ENCODE measurements at regions not wholly inside any gene's neighbourhood (a gene's known extent, or its start where the extent isn't known, plus 50 kb on each side); places are given as distances from the start of the nearest gene placed in this dataset.
"Not testable (repeated sequence)": the region's sequence is repeated elsewhere in the genome, so short reads cannot be mapped to it uniquely, and the experiment has no call there.

GRCh38 chr4:116632269-116632668 lies 453.1 kb downstream of the TRAM1L1 start:
- Histone ChIP-seq H3K36me3 (ENCODE audit: control insufficient read depth, insufficient read depth, low read length) (no peaks in the 10 kb centered on the region), H3K27me3 (replicated peaks; ENCODE audit: control insufficient read depth, insufficient read depth, low read length, poor library complexity, severe bottlenecking) (no peaks in the 10 kb centered on the region), H3K9me3 (ENCODE audit: control insufficient read depth, low read length) (no peaks in the 10 kb centered on the region), H3K4me3 (ENCODE audit: insufficient read depth, low read depth, low read length, poor library complexity, severe bottlenecking) (no peak overlapping the region), H3K4me1 (ENCODE audit: control insufficient read depth, insufficient read depth, low read length, poor library complexity, severe bottlenecking) (no peaks in the 10 kb centered on the region), H3K27ac (ENCODE audit: insufficient read depth, low read length, poor library complexity, severe bottlenecking) (no peak overlapping the region)
- no peak for DNase-seq

- Histone ChIP-seq H3K27me3 (replicated peaks; ENCODE audit: control insufficient read depth, insufficient read depth, low read length, poor library complexity, severe bottlenecking) (no peaks in the 10 kb centered on the region), H3K36me3 (ENCODE audit: control insufficient read depth, insufficient read depth, low read length) (no peaks in the 10 kb centered on the region), H3K4me1 (ENCODE audit: control insufficient read depth, insufficient read depth, low read length, poor library complexity, severe bottlenecking) (no peaks in the 10 kb centered on the region), H3K27ac (ENCODE audit: insufficient read depth, low read length, poor library complexity, severe bottlenecking) (no peak overlapping the region), H3K9me3 (ENCODE audit: control insufficient read depth, low read length) (no peaks in the 10 kb centered on the region), H3K4me3 (ENCODE audit: insufficient read depth, low read depth, low read length, poor library complexity, severe bottlenecking) (no peak overlapping the region)
- no peak for DNase-seq
Measured at GRCh38 chr4:116628598-116628997, 456.8 kb downstream of the TRAM1L1 start.

- Histone ChIP-seq H3K36me3 (ENCODE audit: control insufficient read depth, insufficient read depth, low read length) (no peaks in the 10 kb centered on the region), H3K27ac (ENCODE audit: insufficient read depth, low read length, poor library complexity, severe bottlenecking) (no peak overlapping the region), H3K4me3 (ENCODE audit: insufficient read depth, low read depth, low read length, poor library complexity, severe bottlenecking) (no peak overlapping the region), H3K4me1 (ENCODE audit: control insufficient read depth, insufficient read depth, low read length, poor library complexity, severe bottlenecking) (no peaks in the 10 kb centered on the region), H3K27me3 (replicated peaks; ENCODE audit: control insufficient read depth, insufficient read depth, low read length, poor library complexity, severe bottlenecking) (no peaks in the 10 kb centered on the region), H3K9me3 (ENCODE audit: control insufficient read depth, low read length) (no peaks in the 10 kb centered on the region)
- no peak for DNase-seq
Measured at GRCh38 chr4:116627545-116627944, 457.8 kb downstream of the TRAM1L1 start.

GRCh38 chr4:116619508-116619907 lies 465.9 kb downstream of the TRAM1L1 start:
- H3K36me3 ChIP-seq (ENCODE audit: control insufficient read depth, insufficient read depth, low read length); H3K4me3 ChIP-seq (ENCODE audit: insufficient read depth, low read depth, low read length, poor library complexity, severe bottlenecking); H3K27ac ChIP-seq (ENCODE audit: insufficient read depth, low read length, poor library complexity, severe bottlenecking); H3K9me3 ChIP-seq (ENCODE audit: control insufficient read depth, low read length); H3K4me1 ChIP-seq (ENCODE audit: control insufficient read depth, insufficient read depth, low read length, poor library complexity, severe bottlenecking); H3K27me3 ChIP-seq (replicated peaks; ENCODE audit: control insufficient read depth, insufficient read depth, low read length, poor library complexity, severe bottlenecking); DNase-seq: not testable (repeated sequence)

DNA sequence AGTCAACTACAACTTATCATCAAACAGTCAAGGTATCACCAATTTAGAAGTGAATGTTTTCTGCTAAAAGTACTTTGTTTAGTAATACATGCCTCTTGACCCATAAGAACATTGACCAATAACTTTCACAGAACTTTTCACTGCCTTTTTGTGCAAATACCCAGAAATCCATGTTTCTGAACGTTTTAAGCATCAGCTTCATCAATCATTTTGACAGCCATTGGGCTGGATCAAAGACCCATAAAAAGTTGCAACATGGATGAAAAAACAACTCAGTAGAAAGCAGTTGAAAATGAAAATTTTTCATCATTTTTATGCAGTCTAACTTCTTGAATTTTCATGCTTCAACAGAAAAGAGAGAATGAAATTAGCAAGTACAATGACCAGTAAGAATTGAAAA lies 466.7 kb downstream of the TRAM1L1 start:
- H3K27ac ChIP-seq (ENCODE audit: insufficient read depth, low read length, poor library complexity, severe bottlenecking): no peak overlapping the region
- H3K36me3 ChIP-seq (ENCODE audit: control insufficient read depth, insufficient read depth, low read length): no peaks in the 10 kb centered on the region
- no peaks in the 10 kb centered on the region for H3K27me3 ChIP-seq (replicated peaks; ENCODE audit: control insufficient read depth, insufficient read depth, low read length, poor library complexity, severe bottlenecking)
- H3K9me3 ChIP-seq (ENCODE audit: control insufficient read depth, low read length): no peaks in the 10 kb centered on the region
- DNase-seq: no peak
- no peaks in the 10 kb centered on the region for H3K4me1 ChIP-seq (ENCODE audit: control insufficient read depth, insufficient read depth, low read length, poor library complexity, severe bottlenecking)
- no peak overlapping the region for H3K4me3 ChIP-seq (ENCODE audit: insufficient read depth, low read depth, low read length, poor library complexity, severe bottlenecking)

DNA sequence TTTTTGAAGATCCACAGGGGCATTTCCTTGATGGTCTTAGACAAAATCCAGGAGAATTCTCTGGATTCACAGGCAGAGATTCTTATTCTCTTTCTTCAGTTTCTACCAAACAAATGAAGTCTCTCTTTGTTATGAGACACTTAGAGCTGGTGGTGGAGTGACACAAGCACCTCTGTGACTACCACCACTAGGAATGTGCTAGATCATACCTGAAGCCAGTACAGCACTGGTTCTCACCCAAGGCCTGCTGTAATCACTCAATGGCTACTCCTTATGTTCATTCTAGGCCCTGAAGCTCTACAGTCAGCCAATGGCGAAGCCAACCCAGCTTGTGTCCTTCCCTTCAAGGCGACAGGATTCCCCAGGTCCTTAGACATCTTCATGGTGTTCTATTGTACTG lies 482.3 kb downstream of the TRAM1L1 start:
- no peak overlapping the region for H3K27ac ChIP-seq (ENCODE audit: insufficient read depth, low read length, poor library complexity, severe bottlenecking)
- no peak for DNase-seq

DNA sequence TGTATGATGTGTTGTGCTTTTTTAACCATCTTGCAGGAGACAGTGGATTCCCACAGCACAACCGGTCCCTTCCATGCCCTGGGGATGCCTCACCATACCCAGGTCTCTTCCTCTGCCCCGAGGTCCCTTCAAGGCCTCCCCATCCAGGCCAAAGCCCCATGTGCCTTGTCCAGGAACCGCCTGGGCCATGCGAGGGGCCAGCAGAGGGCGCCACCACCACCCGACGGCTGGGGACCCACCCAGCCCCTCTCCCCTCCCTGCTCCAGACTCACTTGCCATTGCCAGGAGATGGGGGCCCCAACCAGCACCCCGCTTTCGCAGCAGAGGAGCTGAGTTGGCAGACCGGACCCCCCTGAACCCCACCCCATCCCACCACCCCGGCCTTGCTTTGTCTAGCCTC lies 485.5 kb downstream of the TRAM1L1 start:
- Histone ChIP-seq H3K27ac (ENCODE audit: insufficient read depth, low read length, poor library complexity, severe bottlenecking) (no peak overlapping the region), H3K36me3 (ENCODE audit: control insufficient read depth, insufficient read depth, low read length) (no peaks in the 10 kb centered on the region), H3K4me1 (ENCODE audit: control insufficient read depth, insufficient read depth, low read length, poor library complexity, severe bottlenecking) (no peaks in the 10 kb centered on the region), H3K27me3 (replicated peaks; ENCODE audit: control insufficient read depth, insufficient read depth, low read length, poor library complexity, severe bottlenecking) (no peaks in the 10 kb centered on the region), H3K4me3 (ENCODE audit: insufficient read depth, low read depth, low read length, poor library complexity, severe bottlenecking) (no peak overlapping the region), H3K9me3 (ENCODE audit: control insufficient read depth, low read length) (no peaks in the 10 kb centered on the region)
- no peak for DNase-seq

More for the DNA sequence above, 482.3 kb downstream of the TRAM1L1 start:
- no peaks in the 10 kb centered on the region for H3K4me1 ChIP-seq (ENCODE audit: control insufficient read depth, insufficient read depth, low read length, poor library complexity, severe bottlenecking)
- no peak overlapping the region for H3K4me3 ChIP-seq (ENCODE audit: insufficient read depth, low read depth, low read length, poor library complexity, severe bottlenecking)
- no peaks in the 10 kb centered on the region for H3K27me3 ChIP-seq (replicated peaks; ENCODE audit: control insufficient read depth, insufficient read depth, low read length, poor library complexity, severe bottlenecking)
- no peaks in the 10 kb centered on the region for H3K9me3 ChIP-seq (ENCODE audit: control insufficient read depth, low read length)
- no peaks in the 10 kb centered on the region for H3K36me3 ChIP-seq (ENCODE audit: control insufficient read depth, insufficient read depth, low read length)

- no peak overlapping the region for H3K27ac ChIP-seq (ENCODE audit: insufficient read depth, low read length, poor library complexity, severe bottlenecking)
- no peaks in the 10 kb centered on the region for H3K36me3 ChIP-seq (ENCODE audit: control insufficient read depth, insufficient read depth, low read length)
- no peaks in the 10 kb centered on the region for H3K27me3 ChIP-seq (replicated peaks; ENCODE audit: control insufficient read depth, insufficient read depth, low read length, poor library complexity, severe bottlenecking)
Measured at GRCh38 chr4:116598980-116599789, 486.2 kb downstream of the TRAM1L1 start.

DNA sequence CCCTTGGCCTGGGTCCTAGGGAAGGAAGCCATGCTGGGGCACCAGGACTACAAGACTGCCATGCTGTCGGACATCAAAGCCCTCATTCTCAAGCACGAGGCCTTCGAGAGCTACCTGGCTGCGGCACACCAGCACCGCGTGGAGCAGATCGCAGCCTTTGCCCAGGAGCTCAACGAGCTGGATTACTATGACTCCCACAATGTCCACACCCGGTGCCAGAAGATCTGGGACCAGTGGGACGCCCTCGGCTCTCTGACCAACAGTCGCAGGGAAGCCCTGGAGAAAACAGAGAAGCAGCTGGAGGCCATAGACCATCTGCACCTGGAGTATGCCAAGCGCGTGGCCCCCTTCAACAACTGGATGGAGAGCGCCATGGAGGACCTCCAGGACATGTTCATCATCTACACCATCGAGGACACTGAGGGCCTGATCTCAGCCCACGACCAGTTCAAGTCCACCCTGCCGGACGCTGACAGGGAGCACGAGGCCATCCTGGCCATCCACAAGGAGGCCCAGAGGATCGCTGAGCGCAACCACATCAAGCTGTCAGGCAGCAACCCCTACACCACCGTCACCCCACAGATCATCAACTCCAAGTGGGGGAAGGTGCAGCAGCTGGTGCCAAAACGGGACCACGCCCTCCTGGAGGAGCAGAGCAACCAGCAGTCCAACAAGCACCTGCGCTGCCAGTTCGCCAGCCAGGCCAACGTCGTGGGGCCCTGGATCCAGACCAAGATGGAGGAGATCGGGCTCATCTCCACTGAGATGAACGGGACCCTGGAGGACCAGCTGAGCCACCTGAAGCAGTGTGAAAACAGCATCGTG lies 487.0 kb downstream of the TRAM1L1 start:
- no peaks in the 10 kb centered on the region for H3K4me1 ChIP-seq (ENCODE audit: control insufficient read depth, insufficient read depth, low read length, poor library complexity, severe bottlenecking)
- no peak for DNase-seq
- no peak overlapping the region for H3K27ac ChIP-seq (ENCODE audit: insufficient read depth, low read length, poor library complexity, severe bottlenecking)
- H3K4me3 ChIP-seq (ENCODE audit: insufficient read depth, low read depth, low read length, poor library complexity, severe bottlenecking): no peak overlapping the region
- H3K36me3 ChIP-seq (ENCODE audit: control insufficient read depth, insufficient read depth, low read length): no peaks in the 10 kb centered on the region
- H3K27me3 ChIP-seq (replicated peaks; ENCODE audit: control insufficient read depth, insufficient read depth, low read length, poor library complexity, severe bottlenecking): no peaks in the 10 kb centered on the region
- H3K9me3 ChIP-seq (ENCODE audit: control insufficient read depth, low read length): no peaks in the 10 kb centered on the region

More at GRCh38 chr4:116598980-116599789, 486.2 kb downstream of the TRAM1L1 start:
- H3K9me3 ChIP-seq (ENCODE audit: control insufficient read depth, low read length): no peaks in the 10 kb centered on the region
- DNase-seq: no peak
- H3K4me1 ChIP-seq (ENCODE audit: control insufficient read depth, insufficient read depth, low read length, poor library complexity, severe bottlenecking): no peaks in the 10 kb centered on the region
- no peak overlapping the region for H3K4me3 ChIP-seq (ENCODE audit: insufficient read depth, low read depth, low read length, poor library complexity, severe bottlenecking)

GRCh38 chr4:116590648-116591047 lies 494.7 kb downstream of the TRAM1L1 start:
- H3K4me1 ChIP-seq (ENCODE audit: control insufficient read depth, insufficient read depth, low read length, poor library complexity, severe bottlenecking): no peaks in the 10 kb centered on the region
- no peak for DNase-seq

More at GRCh38 chr4:116590648-116591047, 494.7 kb downstream of the TRAM1L1 start:
- Histone ChIP-seq H3K36me3 (ENCODE audit: control insufficient read depth, insufficient read depth, low read length) (no peaks in the 10 kb centered on the region), H3K4me3 (ENCODE audit: insufficient read depth, low read depth, low read length, poor library complexity, severe bottlenecking) (no peak overlapping the region), H3K27me3 (replicated peaks; ENCODE audit: control insufficient read depth, insufficient read depth, low read length, poor library complexity, severe bottlenecking) (no peaks in the 10 kb centered on the region), H3K9me3 (ENCODE audit: control insufficient read depth, low read length) (no peaks in the 10 kb centered on the region), H3K27ac (ENCODE audit: insufficient read depth, low read length, poor library complexity, severe bottlenecking) (no peak overlapping the region)
